PFSK-1 (cell line): ENCODE measurements at regions not wholly inside any gene's neighbourhood (a gene's known extent, or its start where the extent isn't known, plus 50 kb on each side); places are given as distances from the start of the nearest gene placed in this dataset.

ENCODE experiments used
- FOXP2 ChIP-seq: optimal IDR thresholded peaks from 2 replicates; pipeline ENCODE3; 2011; ENCODE audit warnings: borderline replicate concordance, control low read depth, inconsistent platforms; ENCODE audit not compliant: insufficient read depth; ENCODE audit errors: extremely low read length, extremely low read depth
- POLR2AphosphoS5 ChIP-seq: IDR thresholded peaks from 2 replicates; pipeline ENCODE4 v1.6.1; 2012; ENCODE audit warnings: low read depth, mild to moderate bottlenecking, control low read depth, low read length, moderate library complexity
- REST ChIP-seq, 2 experiments: IDR thresholded peaks; 2 replicates each; pipeline versions ENCODE4 v1.6.1 to v1.8.0; 2011 to 2012; ENCODE audit warnings: low read depth in 2 of 2, low read length in 2 of 2, control low read depth in 1 of 2, inconsistent platforms in 1 of 2, mild to moderate bottlenecking in 1 of 2, moderate library complexity in 1 of 2; ENCODE audit not compliant: insufficient read depth in 1 of 2
- SIN3A ChIP-seq: IDR thresholded peaks from 2 replicates; pipeline ENCODE4 v1.6.1; 2012; ENCODE audit warnings: mild to moderate bottlenecking, low read length, moderate library complexity, borderline replicate concordance; ENCODE audit not compliant: insufficient read depth
- TAF1 ChIP-seq: IDR thresholded peaks from 2 replicates; pipeline ENCODE4 v1.6.1; 2012; ENCODE audit warnings: low read length, control low read depth, borderline replicate concordance; ENCODE audit not compliant: insufficient read depth

- no peak for TF ChIP-seq FOXP2
- no peak for TF ChIP-seq REST (IDR thresholded peaks at IDR 0.05; ENCODE audit: insufficient read depth in 1 of 2, low read depth in 2 of 2, low read length in 2 of 2)
- no peak for TF ChIP-seq POLR2AphosphoS5
- TF ChIP-seq SIN3A: no peak
- no peak for TF ChIP-seq TAF1
Observed at GRCh38 chr1:56399326-56399725, 180.0 kb downstream of the PLPP3 start.

GRCh38 chr1:56397811-56398231 lies 181.5 kb downstream of the PLPP3 start:
- TF ChIP-seq SIN3A (no peak), FOXP2 (no peak), REST (IDR thresholded peaks at IDR 0.05; ENCODE audit: insufficient read depth in 1 of 2, low read depth in 2 of 2, low read length in 2 of 2) (no peak), TAF1 (no peak), POLR2AphosphoS5 (no peak)

- TF ChIP-seq REST (IDR thresholded peaks at IDR 0.05; ENCODE audit: insufficient read depth in 1 of 2, low read depth in 2 of 2, low read length in 2 of 2): peak in 1 of 2 experiments; percentile 4; a peak in 1 of 4 replicates
- TF ChIP-seq SIN3A: no peak
Observed at GRCh38 chr1:56397409-56397808, 182.0 kb downstream of the PLPP3 start.

GRCh38 chr1:56396581-56396980 lies 182.8 kb downstream of the PLPP3 start:
- TF ChIP-seq POLR2AphosphoS5 (no peak), TAF1 (no peak), REST (IDR thresholded peaks at IDR 0.05; ENCODE audit: insufficient read depth in 1 of 2, low read depth in 2 of 2, low read length in 2 of 2) (no peak), FOXP2 (no peak), SIN3A (no peak)

GRCh38 chr1:56395776-56396175 lies 183.6 kb downstream of the PLPP3 start:
- TF ChIP-seq FOXP2 (no peak), REST (IDR thresholded peaks at IDR 0.05; ENCODE audit: insufficient read depth in 1 of 2, low read depth in 2 of 2, low read length in 2 of 2) (no peak), POLR2AphosphoS5 (no peak), TAF1 (no peak), SIN3A (no peak)
